ENCODE measurements at regions not wholly inside any gene's neighbourhood (a gene's known extent, or its start where the extent isn't known, plus 50 kb on each side); places are given as distances from the start of the nearest gene placed in this dataset.

DNA sequence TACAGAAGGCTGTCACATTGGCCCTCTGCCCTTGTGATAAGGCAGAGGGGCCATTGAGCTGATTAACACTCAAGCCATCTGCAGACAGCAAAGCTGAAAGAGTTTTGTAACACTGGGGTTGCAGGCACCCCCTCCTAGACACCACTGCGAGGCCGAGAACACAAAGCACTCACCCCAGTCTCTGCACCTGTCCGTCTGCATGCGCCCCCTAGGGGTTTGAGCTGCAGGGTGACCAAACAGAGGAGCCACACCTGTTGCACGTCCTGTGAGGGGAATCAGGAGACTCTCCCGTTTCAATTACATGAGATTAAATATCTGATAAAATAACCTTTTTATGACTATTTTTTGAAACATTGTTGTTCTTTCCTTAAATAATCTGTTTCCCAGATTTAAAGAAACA is 1180.4 kb downstream of the CDH9 start:
- no peaks in the 10 kb centered on the region for H3K36me3 ChIP-seq (ENCODE audit: control insufficient read depth, insufficient read depth, low read length)
- no peak overlapping the region for H3K27ac ChIP-seq (ENCODE audit: low read length)
- no peak overlapping the region for H3K4me3 Mint-ChIP-seq

DNA sequence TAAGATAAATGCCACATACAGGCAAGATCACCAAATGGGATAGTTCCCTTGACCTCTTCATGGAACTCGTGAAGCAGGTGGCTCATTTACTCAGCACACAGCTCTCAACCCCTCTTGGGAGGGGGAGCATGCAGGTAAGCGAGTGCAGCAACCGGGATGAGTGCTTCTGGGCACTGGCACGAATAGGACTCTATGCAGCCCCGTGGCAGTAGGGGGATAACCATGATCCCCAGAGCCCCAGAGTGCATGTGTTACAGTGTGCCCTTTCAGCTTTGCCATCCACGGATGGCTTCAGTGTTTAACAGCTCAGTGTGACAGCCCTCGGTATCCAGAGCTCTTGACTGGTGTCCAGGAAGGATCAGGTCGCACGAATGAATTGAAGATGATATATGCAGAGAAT is 1187.1 kb downstream of the CDH9 start:
- peaks cover 5 to 13% of the 10 kb centered on the region in 2 donors for H3K9me3 Mint-ChIP-seq
- DNase-seq = no peak
- H3K36me3 Mint-ChIP-seq = peaks cover 6% of the 10 kb centered on the region
- TF ChIP-seq, protein P1, sequence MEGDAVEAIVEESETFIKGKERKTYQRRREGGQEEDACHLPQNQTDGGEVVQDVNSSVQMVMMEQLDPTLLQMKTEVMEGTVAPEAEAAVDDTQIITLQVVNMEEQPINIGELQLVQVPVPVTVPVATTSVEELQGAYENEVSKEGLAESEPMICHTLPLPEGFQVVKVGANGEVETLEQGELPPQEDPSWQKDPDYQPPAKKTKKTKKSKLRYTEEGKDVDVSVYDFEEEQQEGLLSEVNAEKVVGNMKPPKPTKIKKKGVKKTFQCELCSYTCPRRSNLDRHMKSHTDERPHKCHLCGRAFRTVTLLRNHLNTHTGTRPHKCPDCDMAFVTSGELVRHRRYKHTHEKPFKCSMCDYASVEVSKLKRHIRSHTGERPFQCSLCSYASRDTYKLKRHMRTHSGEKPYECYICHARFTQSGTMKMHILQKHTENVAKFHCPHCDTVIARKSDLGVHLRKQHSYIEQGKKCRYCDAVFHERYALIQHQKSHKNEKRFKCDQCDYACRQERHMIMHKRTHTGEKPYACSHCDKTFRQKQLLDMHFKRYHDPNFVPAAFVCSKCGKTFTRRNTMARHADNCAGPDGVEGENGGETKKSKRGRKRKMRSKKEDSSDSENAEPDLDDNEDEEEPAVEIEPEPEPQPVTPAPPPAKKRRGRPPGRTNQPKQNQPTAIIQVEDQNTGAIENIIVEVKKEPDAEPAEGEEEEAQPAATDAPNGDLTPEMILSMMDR (IDR thresholded peaks at IDR 0.05) = no peak
- no peaks in the 10 kb centered on the region for H3K27me3 ChIP-seq (ENCODE audit: control insufficient read depth, insufficient read depth, low read length)
- no peak for ATAC-seq
- no peak overlapping the region for H3K27ac Mint-ChIP-seq
- H3K27ac ChIP-seq (ENCODE audit: low read length) = no peak overlapping the region
- H3K4me3 ChIP-seq (ENCODE audit: low read length) = no peak overlapping the region
- no peaks in the 10 kb centered on the region for H3K4me1 Mint-ChIP-seq
- H3K4me3 Mint-ChIP-seq = no peak overlapping the region
- no peaks in the 10 kb centered on the region for H3K36me3 ChIP-seq (ENCODE audit: control insufficient read depth, insufficient read depth, low read length)
- H3K9me3 ChIP-seq (ENCODE audit: control insufficient read depth, insufficient read depth, low read length) = peaks cover 8% of the 10 kb centered on the region
- H3K27me3 Mint-ChIP-seq (ENCODE audit: low read depth in 2 of 2) = no peaks in the 10 kb centered on the region
- no peaks in the 10 kb centered on the region for H3K4me1 ChIP-seq (ENCODE audit: control insufficient read depth, insufficient read depth, low read length)
- intact Hi-C loops (cut with micrococcal nuclease) = no loop called here
- 80% methylated on average over 9 of the region's 9 CpGs for WGBS (ENCODE audit: insufficient coverage)

More for the DNA sequence above, 1180.4 kb downstream of the CDH9 start:
- TF ChIP-seq, protein P1 (IDR thresholded peaks at IDR 0.05) = no peak
- Mint-ChIP-seq H3K27ac (no peak overlapping the region), H3K36me3 (no peaks in the 10 kb centered on the region), H3K27me3 (ENCODE audit: low read depth in 2 of 2) (no peaks in the 10 kb centered on the region), H3K4me1 (no peaks in the 10 kb centered on the region), H3K9me3 (peaks cover 7 to 28% of the 10 kb centered on the region in 2 donors)
- H3K27me3 ChIP-seq (ENCODE audit: control insufficient read depth, insufficient read depth, low read length) = no peaks in the 10 kb centered on the region
- H3K4me3 ChIP-seq (ENCODE audit: low read length) = no peak overlapping the region
- WGBS (ENCODE audit: insufficient coverage) = 78% methylated on average over 3 of the region's 6 CpGs
- ATAC-seq (no peak), DNase-seq (no peak)
- intact Hi-C loops (cut with micrococcal nuclease) = no loop called here
- H3K9me3 ChIP-seq (ENCODE audit: control insufficient read depth, insufficient read depth, low read length) = peaks cover 10% of the 10 kb centered on the region
- no peaks in the 10 kb centered on the region for H3K4me1 ChIP-seq (ENCODE audit: control insufficient read depth, insufficient read depth, low read length)

DNA sequence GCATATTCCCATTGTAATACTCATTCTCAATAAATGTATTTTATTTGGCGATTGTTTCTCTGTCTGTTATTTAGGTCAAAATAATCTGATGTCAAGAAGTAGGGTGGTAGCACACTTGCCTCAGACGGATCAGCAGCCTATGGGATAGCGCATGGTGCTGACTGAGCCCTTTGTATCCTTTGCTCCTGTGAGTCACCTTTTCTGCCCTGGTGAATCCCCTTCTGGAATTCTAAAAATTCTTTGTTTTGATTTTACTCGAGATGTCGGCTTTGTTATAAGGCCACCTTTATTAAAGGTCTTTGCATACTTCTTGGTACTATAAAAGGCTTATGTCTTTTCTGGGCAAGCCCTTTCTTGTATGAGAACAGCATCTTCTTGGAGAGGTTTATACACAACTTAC is 1187.8 kb downstream of the CDH9 start:
- Mint-ChIP-seq H3K36me3 (peaks cover 6% of the 10 kb centered on the region), H3K27ac (no peak overlapping the region), H3K27me3 (ENCODE audit: low read depth in 2 of 2) (no peaks in the 10 kb centered on the region), H3K4me1 (no peaks in the 10 kb centered on the region), H3K9me3 (peaks cover 5 to 11% of the 10 kb centered on the region in 2 donors), H3K4me3 (no peak overlapping the region)
- intact Hi-C loops (cut with micrococcal nuclease) = no loop called here
- H3K4me1 ChIP-seq (ENCODE audit: control insufficient read depth, insufficient read depth, low read length) = no peaks in the 10 kb centered on the region
- H3K27me3 ChIP-seq (ENCODE audit: control insufficient read depth, insufficient read depth, low read length) = no peaks in the 10 kb centered on the region
- no peaks in the 10 kb centered on the region for H3K36me3 ChIP-seq (ENCODE audit: control insufficient read depth, insufficient read depth, low read length)
- no peak for DNase-seq
- H3K4me3 ChIP-seq (ENCODE audit: low read length) = no peak overlapping the region
- TF ChIP-seq, protein P1 (IDR thresholded peaks at IDR 0.05) = no peak
- H3K9me3 ChIP-seq (ENCODE audit: control insufficient read depth, insufficient read depth, low read length) = peaks cover 8% of the 10 kb centered on the region
- no peak overlapping the region for H3K27ac ChIP-seq (ENCODE audit: low read length)
- 86% methylated on average over 4 of the region's 5 CpGs for WGBS (ENCODE audit: insufficient coverage)
- ATAC-seq = no peak

DNA sequence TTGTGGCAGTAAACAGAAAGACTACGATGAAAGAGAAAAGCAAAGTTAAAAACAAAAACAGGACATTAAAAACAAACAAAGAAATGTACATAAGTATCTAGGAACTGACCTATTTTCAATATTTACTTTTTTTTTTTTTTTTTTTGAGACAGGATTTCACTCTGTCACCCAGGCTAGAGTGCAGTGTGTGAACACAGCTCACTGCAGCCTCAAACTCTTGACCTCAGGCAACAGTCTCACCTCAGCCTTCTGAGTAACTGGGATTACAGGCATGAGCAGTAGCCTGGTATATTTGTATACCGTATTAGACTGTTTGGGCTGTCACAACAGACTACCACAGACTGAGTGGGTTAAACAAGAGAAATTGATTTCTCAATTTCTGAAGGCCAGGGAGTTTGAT is 1189.1 kb downstream of the CDH9 start:
- DNase-seq (no peak), ATAC-seq (no peak)
- TF ChIP-seq, protein P1 (IDR thresholded peaks at IDR 0.05) = no peak
- no peaks in the 10 kb centered on the region for H3K27me3 Mint-ChIP-seq (ENCODE audit: low read depth in 2 of 2)
- H3K4me3 Mint-ChIP-seq = no peak overlapping the region
- WGBS (ENCODE audit: insufficient coverage) = 96% methylated on average over 2 of the region's 2 CpGs
- no peaks in the 10 kb centered on the region for H3K36me3 ChIP-seq (ENCODE audit: control insufficient read depth, insufficient read depth, low read length)
- no peaks in the 10 kb centered on the region for H3K4me1 ChIP-seq (ENCODE audit: control insufficient read depth, insufficient read depth, low read length)
- peaks cover 6% of the 10 kb centered on the region for H3K36me3 Mint-ChIP-seq
- peaks cover 5 to 11% of the 10 kb centered on the region in 2 donors for H3K9me3 Mint-ChIP-seq
- H3K27ac Mint-ChIP-seq = no peak overlapping the region
- no peaks in the 10 kb centered on the region for H3K4me1 Mint-ChIP-seq
- H3K27ac ChIP-seq (ENCODE audit: low read length) = no peak overlapping the region
- intact Hi-C loops (cut with micrococcal nuclease) = no loop called here
- H3K27me3 ChIP-seq (ENCODE audit: control insufficient read depth, insufficient read depth, low read length) = no peaks in the 10 kb centered on the region
- no peak overlapping the region for H3K4me3 ChIP-seq (ENCODE audit: low read length)
- peaks cover 8% of the 10 kb centered on the region for H3K9me3 ChIP-seq (ENCODE audit: control insufficient read depth, insufficient read depth, low read length)
